Endodermal cell (in vitro differentiated cells): ENCODE measurements at regions not wholly inside any gene's neighbourhood (a gene's known extent, or its start where the extent isn't known, plus 50 kb on each side); places are given as distances from the start of the nearest gene placed in this dataset.

Experiments used
- DNase-seq: peaks from one replicate; pipeline ENCODE4 v3.0.0-alpha.2; 2017
- H3K27ac ChIP-seq: 2 replicates; pipeline ENCODE4 v1.5.1; 2013; ENCODE audit warnings: mild to moderate bottlenecking, low read depth, low read length, moderate library complexity
- H3K27me3 ChIP-seq: 2 replicates; pipeline ENCODE4 v1.6.1; 2013; ENCODE audit warnings: mild to moderate bottlenecking, low read length, moderate library complexity; ENCODE audit not compliant: insufficient read depth, control insufficient read depth, poor library complexity, severe bottlenecking
- H3K36me3 ChIP-seq: 2 replicates; pipeline ENCODE4 v1.7.0; 2013; ENCODE audit warnings: mild to moderate bottlenecking, low read length, moderate library complexity; ENCODE audit not compliant: control insufficient read depth, insufficient read depth
- H3K4me1 ChIP-seq: one replicate; pipeline ENCODE4 v1.7.0; 2013; ENCODE audit warnings: low read length; ENCODE audit not compliant: control insufficient read depth, insufficient read depth
- H3K4me3 ChIP-seq: 2 replicates; pipeline ENCODE4 v1.5.1; 2013; ENCODE audit warnings: mild to moderate bottlenecking, low read length, moderate library complexity
- H3K9ac ChIP-seq: 2 replicates; pipeline ENCODE4 v1.6.1; 2013; ENCODE audit warnings: mild to moderate bottlenecking, low read length, moderate library complexity; ENCODE audit not compliant: poor library complexity, severe bottlenecking; ENCODE audit errors: extremely low read depth
- H3K9me3 ChIP-seq: 2 replicates; pipeline ENCODE4 v1.6.1; 2013; ENCODE audit warnings: mild to moderate bottlenecking, low read length, moderate library complexity; ENCODE audit not compliant: control insufficient read depth
- H3K27ac Mint-ChIP-seq: 2 replicates; pipeline ENCODE4 v1.8.0; 2020; ENCODE audit warnings: mixed read lengths
- H3K27me3 Mint-ChIP-seq: 2 replicates; pipeline ENCODE4 v1.8.0; 2021; ENCODE audit warnings: mild to moderate bottlenecking, mixed read lengths; ENCODE audit not compliant: insufficient read depth
- H3K36me3 Mint-ChIP-seq: 2 replicates; pipeline ENCODE4 v1.8.0; 2020; ENCODE audit warnings: low read depth, mixed read lengths
- H3K4me1 Mint-ChIP-seq: 2 replicates; pipeline ENCODE4 v1.8.0; 2020; ENCODE audit warnings: mixed read lengths
- H3K4me3 Mint-ChIP-seq: 2 replicates; pipeline ENCODE4 v1.8.0; 2020; ENCODE audit warnings: mild to moderate bottlenecking, moderate library complexity, mixed read lengths
- H3K9me3 Mint-ChIP-seq: 2 replicates; pipeline ENCODE4 v1.8.0; 2020; ENCODE audit warnings: mild to moderate bottlenecking, mixed read lengths
- WGBS, 2 experiments: methylation state at CpG; one replicate each; pipeline versions ENCODE4 v1.1.5 to v1.1.7; 2013; ENCODE audit warnings: missing lambda C conversion rate in 2 of 2, mixed read lengths in 1 of 2; ENCODE audit not compliant: insufficient coverage in 1 of 2, insufficient read length in 1 of 2; 5-methylcytosine and 5-hydroxymethylcytosine counted together
- TF ChIP-seq, protein P1 (sequence below): fragments of 200-600 bp; sonication (generic); conservative IDR thresholded peaks from 2 replicates; pipeline ENCODE4 v1.5.0; 2021; ENCODE audit warnings: antibody characterized with exemption, mild to moderate bottlenecking

DNA sequence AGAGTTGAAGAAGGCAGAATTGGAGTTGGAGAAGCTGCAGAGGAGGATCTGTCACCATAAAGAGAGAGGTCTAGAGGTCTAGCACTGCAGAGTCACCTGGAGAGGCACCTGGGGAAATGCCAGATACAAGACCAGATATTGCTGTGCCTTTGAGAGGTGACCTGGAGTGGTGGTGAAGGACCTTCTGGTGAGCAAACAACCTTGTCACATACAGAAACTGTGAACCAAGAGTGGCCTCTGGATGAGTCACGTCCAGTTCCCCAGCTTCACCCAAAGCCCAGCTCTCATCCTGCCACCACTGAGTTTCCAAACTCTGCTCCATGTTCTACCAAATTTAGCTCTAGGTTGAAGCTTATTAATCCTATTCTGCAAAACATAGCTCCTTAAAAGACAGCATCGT lies 131.1 kb upstream of the FBXL7 start:
- Mint-ChIP-seq H3K4me1 (no peaks in the 10 kb centered on the region), H3K4me3 (no peak overlapping the region), H3K9me3 (no peaks in the 10 kb centered on the region), H3K27me3 (no peaks in the 10 kb centered on the region), H3K27ac (no peak overlapping the region), H3K36me3 (no peaks in the 10 kb centered on the region)
- 89 to 99% methylated on average over 1 to 2 of the region's 2 CpGs for WGBS, 2 experiments
- H3K4me1 ChIP-seq: no peaks in the 10 kb centered on the region
- no peak overlapping the region for H3K27ac ChIP-seq
- DNase-seq: no peak
- H3K9ac ChIP-seq: no peak overlapping the region
- H3K4me3 ChIP-seq: no peak overlapping the region
- TF ChIP-seq, protein P1, sequence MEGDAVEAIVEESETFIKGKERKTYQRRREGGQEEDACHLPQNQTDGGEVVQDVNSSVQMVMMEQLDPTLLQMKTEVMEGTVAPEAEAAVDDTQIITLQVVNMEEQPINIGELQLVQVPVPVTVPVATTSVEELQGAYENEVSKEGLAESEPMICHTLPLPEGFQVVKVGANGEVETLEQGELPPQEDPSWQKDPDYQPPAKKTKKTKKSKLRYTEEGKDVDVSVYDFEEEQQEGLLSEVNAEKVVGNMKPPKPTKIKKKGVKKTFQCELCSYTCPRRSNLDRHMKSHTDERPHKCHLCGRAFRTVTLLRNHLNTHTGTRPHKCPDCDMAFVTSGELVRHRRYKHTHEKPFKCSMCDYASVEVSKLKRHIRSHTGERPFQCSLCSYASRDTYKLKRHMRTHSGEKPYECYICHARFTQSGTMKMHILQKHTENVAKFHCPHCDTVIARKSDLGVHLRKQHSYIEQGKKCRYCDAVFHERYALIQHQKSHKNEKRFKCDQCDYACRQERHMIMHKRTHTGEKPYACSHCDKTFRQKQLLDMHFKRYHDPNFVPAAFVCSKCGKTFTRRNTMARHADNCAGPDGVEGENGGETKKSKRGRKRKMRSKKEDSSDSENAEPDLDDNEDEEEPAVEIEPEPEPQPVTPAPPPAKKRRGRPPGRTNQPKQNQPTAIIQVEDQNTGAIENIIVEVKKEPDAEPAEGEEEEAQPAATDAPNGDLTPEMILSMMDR: no peak
- H3K27me3 ChIP-seq: no peaks in the 10 kb centered on the region
- no peaks in the 10 kb centered on the region for H3K36me3 ChIP-seq
- H3K9me3 ChIP-seq: no peaks in the 10 kb centered on the region

DNA sequence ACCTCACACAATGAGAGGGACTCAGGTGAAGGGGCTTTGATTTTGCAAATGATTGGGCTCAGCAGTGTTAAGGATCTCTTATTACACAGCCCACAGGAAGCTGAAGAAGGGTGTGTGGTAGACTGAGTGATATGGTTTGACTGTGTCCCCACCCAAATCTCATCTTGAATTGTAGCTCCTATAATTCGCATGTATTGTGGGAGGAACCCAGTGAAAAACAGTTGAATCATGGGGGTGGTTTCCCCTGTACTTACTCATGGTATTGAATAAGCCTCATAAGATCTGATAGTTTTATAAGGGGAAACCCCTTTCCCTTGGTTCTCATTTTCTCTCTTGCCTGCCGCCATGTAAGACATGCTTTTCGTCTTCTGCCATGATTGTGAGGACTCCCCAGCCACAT lies 132.5 kb upstream of the FBXL7 start:
- Histone ChIP-seq H3K9ac (no peak overlapping the region), H3K4me3 (no peak overlapping the region), H3K36me3 (no peaks in the 10 kb centered on the region), H3K9me3 (no peaks in the 10 kb centered on the region), H3K27me3 (no peaks in the 10 kb centered on the region), H3K4me1 (no peaks in the 10 kb centered on the region), H3K27ac (no peak overlapping the region)
- TF ChIP-seq, protein P1: no peak
- H3K27ac Mint-ChIP-seq: no peak overlapping the region
- DNase-seq: no peak
- no peaks in the 10 kb centered on the region for H3K9me3 Mint-ChIP-seq
- 93 to 94% methylated on average over 2 to 3 of the region's 3 CpGs for WGBS, 2 experiments
- no peak overlapping the region for H3K4me3 Mint-ChIP-seq
- no peaks in the 10 kb centered on the region for H3K27me3 Mint-ChIP-seq
- H3K4me1 Mint-ChIP-seq: no peaks in the 10 kb centered on the region
- no peaks in the 10 kb centered on the region for H3K36me3 Mint-ChIP-seq

DNA sequence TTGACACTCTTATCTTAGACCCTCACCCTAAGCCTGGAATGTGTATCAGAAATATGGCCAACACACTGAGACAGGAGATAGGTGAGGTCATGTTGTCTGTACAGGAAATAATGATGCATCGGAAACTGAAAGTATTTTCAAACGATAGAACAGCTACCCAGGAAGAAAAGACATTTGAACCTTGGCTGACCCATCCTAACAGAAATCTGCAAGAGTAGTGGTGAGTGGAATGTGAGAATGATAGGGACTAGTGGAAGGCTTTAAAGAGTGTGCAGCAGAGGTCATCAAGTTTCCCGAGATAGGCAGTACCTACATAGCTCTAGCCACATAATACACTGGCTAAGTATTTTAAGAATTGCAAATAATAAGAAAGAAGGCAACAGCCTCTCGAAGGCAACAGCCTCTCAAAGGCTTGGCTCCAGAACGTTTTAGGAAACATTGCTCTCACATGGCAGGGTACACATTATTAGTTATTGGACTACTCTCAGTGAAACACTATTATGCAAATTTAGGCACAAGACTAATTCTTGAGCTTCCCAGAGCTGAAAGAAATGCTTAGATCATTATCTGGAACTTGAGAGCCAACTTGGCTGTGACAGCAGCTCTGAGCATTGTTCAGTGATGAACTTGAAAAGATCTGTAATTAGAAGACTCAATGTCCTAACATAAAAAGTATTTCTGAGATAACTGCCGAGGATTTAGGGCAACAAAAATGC lies 133.1 kb upstream of the FBXL7 start:
- H3K36me3 Mint-ChIP-seq: no peaks in the 10 kb centered on the region
- TF ChIP-seq, protein P1: no peak
- Histone ChIP-seq H3K4me3 (no peak overlapping the region), H3K9me3 (no peaks in the 10 kb centered on the region), H3K27ac (no peak overlapping the region), H3K4me1 (no peaks in the 10 kb centered on the region), H3K27me3 (no peaks in the 10 kb centered on the region), H3K36me3 (no peaks in the 10 kb centered on the region), H3K9ac (no peak overlapping the region)
- H3K27me3 Mint-ChIP-seq: no peaks in the 10 kb centered on the region
- H3K9me3 Mint-ChIP-seq: no peaks in the 10 kb centered on the region
- no peak for DNase-seq
- no peak overlapping the region for H3K27ac Mint-ChIP-seq
- H3K4me1 Mint-ChIP-seq: no peaks in the 10 kb centered on the region
- 87 to 90% methylated on average over 4 to 6 of the region's 6 CpGs for WGBS, 2 experiments
- H3K4me3 Mint-ChIP-seq: no peak overlapping the region
